ENCODE measurements at regions not wholly inside any gene's neighbourhood (a gene's known extent, or its start where the extent isn't known, plus 50 kb on each side); places are given as distances from the start of the nearest gene placed in this dataset.

DNA sequence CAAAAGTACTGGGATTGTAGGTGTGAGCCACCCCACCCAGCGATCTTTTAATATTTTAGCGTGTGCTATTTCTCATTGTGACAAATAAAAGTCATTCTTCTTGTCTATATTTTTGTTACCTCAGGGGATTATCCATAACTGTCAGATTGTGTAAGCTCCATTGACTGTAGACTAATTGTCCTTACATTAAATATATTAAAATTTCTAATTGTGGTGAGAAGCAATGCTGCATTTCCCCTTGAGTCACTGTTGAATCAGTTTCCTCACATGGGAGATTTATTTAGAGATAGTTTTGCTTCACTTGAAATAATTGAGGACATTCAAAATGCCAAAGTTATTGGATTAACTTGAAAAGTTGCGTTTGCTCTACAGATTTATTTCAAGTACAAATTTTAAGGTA, 782.4 kb upstream of the WWC1 start:
- DNase-seq = no peak

DNA sequence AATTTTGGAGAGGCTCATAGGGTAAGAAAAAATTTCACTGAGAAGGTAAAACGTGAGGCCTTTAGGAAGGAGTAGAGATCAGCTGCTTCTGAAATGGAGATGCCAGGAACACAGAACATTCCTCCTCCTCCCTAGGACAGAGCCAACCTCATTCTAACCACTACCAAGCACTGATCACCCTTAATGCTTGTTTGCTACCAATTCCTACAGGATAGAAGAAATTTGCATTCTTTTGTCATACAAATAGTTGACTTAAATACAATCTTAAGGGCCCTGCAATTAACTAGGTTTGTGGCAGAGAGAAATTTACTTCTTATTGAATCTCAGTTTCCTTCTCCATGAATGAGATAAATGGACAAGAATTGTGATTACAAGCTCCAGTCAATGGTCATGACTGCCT, 780.2 kb upstream of the WWC1 start:
- DNase-seq = no peak

DNA sequence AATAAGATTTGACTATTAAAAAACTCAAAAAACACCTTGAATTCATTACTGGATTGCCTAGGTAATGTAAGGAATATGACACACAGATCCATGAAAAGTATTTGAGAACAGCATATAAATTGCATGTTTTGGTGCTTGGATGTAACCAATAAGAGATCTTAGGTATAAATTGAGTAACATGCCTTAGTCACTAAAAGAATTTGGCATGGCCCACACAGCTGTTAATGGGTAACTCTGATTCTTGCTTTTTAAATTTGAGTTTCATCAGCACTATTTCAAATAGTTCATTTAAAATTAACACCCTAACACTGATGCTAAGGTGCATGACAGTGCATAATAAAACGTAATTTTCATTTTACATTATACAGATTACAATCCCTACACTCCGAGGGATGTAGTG, 779.3 kb upstream of the WWC1 start:
- no peak for DNase-seq

DNA sequence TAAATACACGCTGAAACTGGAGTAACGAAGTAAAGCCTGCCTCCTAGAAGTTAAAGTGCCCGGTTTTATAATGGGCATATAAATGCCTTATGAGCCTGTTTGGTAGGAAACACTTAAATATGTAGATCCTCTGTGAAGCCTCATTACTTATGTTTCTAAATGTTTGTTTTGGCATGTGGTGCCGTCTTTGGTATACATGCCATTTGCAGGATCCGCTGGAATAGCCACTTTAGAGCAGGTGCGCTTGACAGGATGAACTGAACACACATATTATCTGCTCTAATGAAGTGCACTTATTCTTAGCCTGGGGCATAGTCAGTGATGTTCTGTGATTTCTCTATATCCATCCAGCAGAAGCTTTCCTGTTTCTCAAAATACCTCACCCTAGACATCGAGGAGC, 778.1 kb upstream of the WWC1 start:
- no peak for DNase-seq

- DNase-seq = no peak
Measured at GRCh38 chr5:167514461-167514860, 777.0 kb upstream of the WWC1 start.

- no peak for DNase-seq
Measured at GRCh38 chr5:167525004-167525403, 766.4 kb upstream of the WWC1 start.

- DNase-seq = no peak
Measured at GRCh38 chr5:167528651-167529050, 762.8 kb upstream of the WWC1 start.

DNA sequence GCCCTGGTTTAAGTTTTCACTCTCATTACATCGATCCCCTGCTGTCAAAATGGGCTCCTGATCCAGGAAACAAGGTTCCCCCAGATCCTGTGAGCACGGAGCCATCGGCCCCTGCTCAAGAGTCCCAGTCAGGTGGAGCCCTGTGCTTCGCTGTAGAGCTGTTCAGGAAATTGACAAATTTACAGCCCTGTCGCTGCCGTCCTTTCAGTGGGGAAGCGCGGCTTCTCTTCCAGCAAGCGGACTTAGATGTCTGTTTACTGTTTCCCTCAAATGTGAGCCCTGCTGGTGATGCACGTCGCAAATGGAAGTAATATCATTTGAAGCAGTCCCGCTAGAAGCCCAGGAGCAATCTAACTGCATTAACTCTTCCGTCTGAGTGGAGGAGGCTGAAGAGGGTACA, 760.9 kb upstream of the WWC1 start:
- no peak for DNase-seq

- DNase-seq = no peak
Measured at GRCh38 chr5:167533814-167534795, 757.3 kb upstream of the WWC1 start.

GRCh38 chr5:167539747-167540146, 751.7 kb upstream of the WWC1 start:
- no peak for DNase-seq

DNA sequence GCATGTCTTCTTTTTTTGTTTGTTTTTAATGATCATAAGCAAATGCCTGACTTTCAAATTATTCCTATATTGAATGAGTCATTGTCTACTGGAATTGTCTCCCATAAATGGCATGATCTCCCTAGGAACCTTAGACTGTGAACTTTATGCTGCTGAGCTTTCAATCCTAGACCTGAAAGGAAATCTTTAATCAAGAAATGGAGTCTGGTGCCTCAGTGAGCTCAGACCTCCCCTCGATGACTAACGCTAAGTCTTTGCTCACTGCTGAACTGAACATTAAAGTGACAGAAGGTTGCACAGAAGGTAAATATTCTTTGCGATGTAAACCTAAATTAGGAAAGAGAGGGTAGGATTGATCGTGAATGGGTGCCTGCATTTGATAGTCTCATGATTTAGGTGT, 745.2 kb upstream of the WWC1 start:
- DNase-seq = no peak

DNA sequence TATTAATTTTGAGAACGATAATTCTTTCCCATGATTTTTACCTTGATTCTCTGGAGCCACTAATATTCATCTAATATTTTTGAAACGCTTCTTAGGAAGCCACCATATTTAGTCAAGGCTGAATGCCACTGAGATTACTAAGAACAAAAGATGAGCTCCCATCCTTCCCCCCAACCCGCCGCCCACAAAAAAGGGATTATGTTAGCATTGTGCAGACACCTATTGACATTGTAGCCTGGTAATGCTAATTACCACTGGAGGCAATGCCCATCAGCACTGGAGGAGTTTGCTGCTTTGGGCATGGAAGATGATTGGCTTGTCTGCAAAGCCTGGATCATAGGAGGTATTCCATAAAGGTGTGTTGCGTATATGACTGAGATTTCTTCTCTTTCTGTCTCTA, 739.1 kb upstream of the WWC1 start:
- no peak for DNase-seq

DNA sequence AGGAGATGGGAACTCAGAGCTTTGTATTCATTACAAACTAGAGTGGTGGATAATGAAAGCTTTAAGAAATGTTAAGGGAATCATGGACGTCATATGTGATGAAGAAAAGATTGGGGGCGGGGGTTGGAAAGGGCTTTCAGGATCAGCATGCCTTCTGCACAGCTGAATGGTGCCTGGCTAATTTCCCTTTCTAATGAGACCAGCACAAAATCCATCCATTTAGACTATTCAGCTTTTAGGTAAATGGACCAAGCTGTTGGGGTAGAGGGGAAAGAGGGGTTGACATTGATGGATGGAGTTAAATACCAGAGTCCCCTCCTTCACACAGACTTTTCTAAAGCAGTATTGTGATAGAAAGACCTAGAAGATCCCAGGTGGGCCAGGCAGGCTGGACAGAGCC, 737.9 kb upstream of the WWC1 start:
- no peak for DNase-seq

GRCh38 chr5:167554564-167555290, 736.7 kb upstream of the WWC1 start:
- no peak for DNase-seq

- DNase-seq = no peak
Measured at GRCh38 chr5:167555565-167556166, 735.8 kb upstream of the WWC1 start.

GRCh38 chr5:167557359-167557758, 734.1 kb upstream of the WWC1 start:
- DNase-seq = no peak

DNA sequence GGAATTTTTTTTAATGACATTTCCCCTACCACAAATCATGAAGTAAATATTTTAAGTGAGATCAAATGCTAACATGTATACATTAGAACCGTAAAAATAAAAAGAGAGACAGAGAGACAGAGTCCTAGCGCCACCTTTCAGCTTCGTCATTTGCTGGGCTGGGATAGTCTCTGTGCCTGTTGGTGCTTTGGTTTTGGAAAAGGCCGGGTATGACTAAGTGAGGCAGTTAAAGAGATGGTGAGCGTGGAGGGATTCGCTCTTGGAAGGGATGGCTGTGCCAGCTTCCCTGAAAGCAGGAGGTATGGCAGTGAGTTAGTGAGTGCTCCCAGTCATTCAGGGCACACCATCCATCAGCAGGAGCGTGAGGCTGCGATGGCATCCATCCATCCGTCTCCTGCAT, 729.6 kb upstream of the WWC1 start:
- no peak for DNase-seq

DNA sequence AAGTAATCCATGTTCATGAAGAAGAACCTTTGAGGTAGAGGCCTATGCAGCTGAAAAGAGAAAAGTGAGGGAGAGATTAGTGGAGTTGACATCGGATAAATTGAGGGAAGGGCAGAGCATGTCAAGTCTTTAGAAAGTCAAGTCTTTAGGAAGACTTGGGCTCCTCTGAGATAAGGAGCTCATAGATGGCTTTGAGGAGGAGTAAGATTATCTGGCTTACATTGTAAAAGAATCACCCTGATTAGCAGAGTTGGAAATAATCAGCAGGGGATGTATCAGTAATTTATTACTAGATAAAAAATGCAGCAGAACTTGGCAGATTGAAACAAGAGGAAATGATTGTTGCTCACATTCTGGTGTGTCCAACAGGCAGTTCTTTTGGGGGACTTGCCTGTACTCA, 727.2 kb upstream of the WWC1 start:
- no peak for DNase-seq

DNA sequence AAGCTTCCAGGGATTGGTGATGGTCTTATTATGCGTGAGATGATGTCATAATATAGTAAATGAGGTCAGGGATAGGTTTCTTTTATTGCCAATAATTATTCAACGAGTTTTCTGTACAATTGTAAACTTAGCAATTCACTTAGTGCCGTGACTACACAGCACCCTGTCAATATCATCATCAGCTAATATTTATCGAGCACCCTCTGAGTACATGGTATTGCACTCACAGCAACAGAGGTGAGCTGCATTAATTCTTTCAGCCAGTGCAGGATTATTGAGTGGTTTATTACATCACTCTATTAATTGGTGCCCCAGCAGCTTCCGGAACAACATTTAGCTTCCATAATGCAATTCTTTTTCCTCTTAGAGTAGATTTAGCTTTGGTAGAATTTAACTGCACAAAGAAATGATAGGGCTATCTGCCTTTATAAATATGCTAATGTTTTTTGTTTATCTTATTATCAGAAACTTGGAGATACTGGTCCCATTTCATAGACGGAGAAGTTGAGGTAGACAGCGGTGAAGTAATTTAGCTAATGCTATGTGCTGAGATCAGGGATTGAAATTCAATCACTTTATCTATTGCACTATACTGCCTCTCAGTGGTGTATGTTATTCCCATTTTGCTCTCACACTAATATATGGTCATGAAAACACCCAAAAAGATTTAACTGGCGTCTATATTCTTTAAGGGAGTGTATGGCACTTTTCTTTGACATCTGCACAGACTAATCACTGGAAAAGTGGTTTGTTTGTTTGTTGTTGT, 726.1 kb upstream of the WWC1 start:
- no peak for DNase-seq

GRCh38 chr5:167570431-167570830, 721.0 kb upstream of the WWC1 start:
- DNase-seq = no peak

DNA sequence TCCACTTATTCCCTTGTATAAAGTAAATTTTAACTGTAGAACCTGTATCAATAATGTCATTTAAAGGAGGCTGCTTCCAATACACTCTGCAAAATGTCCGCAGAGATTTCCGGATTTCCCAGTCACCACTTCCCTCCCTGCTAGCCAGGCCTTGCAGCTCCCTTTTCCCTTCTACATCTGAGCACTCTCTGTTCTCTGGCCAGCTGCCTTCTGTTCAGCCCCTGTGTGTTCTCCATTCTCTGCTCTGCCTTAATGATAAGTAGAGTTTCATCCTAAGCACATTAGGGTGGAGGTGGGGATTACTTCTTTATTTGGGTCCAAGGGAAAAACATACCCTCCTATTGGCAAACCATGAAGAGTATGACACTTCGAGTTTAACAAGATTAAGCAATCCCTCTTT, 719.6 kb upstream of the WWC1 start:
- DNase-seq = no peak

- no peak for DNase-seq
Measured at GRCh38 chr5:167573370-167574127, 717.9 kb upstream of the WWC1 start.

All from CD4-positive, alpha-beta T cell treated with Interleukin-6 for 4 hours (primary cell).